Right kidney (tissue), 1 donor: ENCODE measurements at regions not wholly inside any gene's neighbourhood (a gene's known extent, or its start where the extent isn't known, plus 50 kb on each side); places are given as distances from the start of the nearest gene placed in this dataset.

Source experiments
- DNase-seq: peaks from one replicate; pipeline ENCODE4 v3.0.0-alpha.2; 2016

DNA sequence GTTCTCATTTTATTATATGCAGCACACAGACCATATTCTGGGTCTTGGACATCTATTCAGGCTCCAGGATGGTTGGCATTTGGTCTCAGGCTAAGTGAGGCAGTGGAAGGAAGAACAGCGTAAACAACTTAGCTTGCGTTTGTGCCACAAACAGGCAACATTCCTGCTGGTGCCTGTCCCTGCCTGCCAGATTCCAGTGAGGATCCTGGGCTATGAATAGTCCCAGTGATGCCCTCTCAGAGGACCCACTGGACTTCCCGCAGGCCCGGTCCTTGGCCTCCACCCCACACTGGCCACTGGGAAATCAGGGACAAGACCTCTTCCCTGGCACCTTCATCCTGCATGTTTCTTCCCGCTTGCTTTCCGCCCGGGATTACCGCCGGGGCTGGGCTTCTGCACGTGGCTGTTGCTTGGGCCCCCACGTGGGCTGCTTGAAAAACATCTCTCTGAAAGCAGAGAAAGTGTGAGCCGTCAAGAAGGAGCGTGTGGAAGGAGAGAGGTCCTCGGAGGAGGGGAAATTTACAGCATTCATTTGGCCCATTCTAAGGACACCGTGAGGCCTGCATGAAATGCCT is 145.1 kb upstream of the WNT4 start:
- DNase-seq: no peak

DNA sequence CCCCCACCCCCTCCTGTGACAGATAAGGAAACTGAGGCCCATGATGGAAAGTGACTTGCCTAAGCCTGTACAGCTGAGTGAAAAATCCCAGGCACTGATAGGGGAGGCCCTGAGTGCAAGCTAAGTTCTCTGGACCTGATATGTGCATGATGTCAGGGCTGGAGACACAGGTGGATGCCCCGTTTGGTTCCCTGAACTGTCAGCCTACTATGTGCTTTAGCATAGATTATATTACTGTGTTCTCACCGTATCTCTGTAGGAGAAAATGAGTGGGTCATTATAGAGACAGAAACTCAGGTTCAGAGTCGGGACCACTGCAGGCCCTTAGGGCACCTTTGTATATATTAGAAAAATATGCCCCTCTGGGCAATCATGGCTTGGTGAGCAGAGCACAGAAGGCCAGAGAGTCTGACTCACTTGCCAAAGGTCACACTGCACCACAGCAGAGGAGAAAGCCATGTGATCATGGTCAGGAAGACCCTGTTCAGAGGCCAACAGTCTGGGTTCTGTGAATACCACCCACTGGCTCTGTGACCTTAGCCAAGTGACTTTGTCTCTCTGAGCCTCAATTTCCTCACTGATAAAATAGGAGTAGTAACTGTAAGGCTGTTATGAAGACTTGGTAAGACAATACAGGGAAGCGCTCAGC is 145.8 kb upstream of the WNT4 start:
- DNase-seq: no peak

DNA sequence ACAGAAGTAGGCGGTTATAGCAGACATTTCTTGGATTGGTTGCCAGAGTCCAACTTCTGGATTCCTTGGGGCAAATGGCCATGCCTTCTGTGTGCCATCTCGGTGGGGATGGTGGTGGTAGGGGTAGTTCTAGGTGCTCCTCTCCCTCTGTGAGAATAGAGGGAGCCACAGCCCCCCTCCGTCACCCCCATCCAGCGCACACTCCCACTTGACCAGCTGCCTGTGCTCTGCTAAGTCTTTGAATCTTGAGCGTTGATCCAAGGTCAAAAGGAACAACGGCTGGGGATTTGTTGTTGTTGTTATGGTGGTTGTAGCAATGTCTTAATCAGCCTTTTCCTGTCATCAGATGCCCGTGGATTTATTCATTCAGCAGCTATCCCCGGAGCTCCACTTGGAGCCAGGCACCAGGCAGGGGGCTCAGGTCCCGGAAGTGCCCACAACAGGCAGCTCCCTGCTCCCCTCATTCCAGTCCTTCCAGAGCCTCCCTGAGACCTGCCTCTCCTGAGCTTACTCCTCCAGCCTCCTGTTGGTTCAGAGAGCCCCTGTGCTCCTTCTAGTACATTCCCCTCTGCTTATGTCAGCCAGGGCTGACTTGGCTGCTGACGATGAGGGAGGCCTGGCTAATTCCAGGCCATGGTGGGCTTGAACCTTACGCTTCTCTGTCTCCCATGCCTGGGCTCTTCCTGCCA is 146.6 kb upstream of the WNT4 start:
- no peak for DNase-seq

DNA sequence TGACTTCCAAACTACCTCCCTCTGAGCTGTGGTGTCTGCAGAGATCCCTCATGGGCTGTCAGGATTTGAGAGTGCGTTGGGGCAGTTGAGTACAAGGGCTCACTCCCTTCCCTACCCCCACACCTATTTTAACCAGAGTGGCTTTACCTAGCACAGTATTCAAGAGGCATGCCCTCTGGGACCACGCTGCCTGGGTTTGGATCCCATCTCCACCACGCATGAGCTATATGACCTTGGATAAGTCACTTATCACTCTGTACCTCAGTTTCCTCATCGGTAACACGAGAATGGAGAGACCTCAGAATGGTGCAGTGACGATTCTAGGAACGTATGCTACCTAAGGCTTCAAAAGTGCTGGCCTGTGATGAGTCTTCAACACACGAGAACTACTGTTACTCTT is 147.3 kb upstream of the WNT4 start:
- no peak for DNase-seq

DNA sequence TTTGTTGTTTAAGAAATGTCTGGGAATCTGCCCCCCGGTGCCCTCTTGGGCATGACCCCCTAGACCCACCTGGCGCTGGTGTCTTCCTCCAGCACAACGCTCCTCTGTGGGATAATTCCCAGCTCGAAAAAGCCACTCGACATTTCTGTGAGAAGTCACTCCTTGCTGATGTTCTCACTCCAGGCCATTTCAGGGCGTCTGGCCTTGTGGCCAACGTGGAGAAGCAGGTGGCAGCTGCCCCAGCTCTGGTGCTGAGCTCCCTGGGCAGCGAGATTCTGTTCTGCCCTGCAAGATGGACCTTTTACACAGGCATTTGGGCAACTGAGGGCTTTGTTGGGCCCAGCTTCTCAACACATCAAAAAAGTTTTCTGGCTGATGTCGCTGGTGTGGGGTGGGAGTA is 147.7 kb upstream of the WNT4 start:
- DNase-seq: no peak

DNA sequence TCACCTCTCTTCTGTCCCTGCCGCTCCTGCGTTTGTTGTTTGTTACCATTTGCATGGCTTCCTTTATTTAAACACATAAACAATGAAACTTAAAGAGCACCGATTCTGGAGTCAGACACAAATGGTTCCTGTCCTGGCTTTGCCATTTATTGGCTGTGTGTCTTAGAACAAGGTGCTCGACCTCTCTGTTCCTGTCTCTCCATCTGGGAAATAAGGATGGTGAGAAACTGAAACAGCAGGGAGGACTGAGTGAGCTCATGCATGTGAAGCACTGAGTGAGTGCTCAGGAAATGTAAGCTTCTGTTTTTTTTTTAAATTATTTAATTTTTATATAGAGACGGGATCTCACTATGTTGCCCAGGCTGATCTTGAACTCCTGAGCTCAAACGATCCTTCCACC is 148.2 kb upstream of the WNT4 start:
- no peak for DNase-seq

DNA sequence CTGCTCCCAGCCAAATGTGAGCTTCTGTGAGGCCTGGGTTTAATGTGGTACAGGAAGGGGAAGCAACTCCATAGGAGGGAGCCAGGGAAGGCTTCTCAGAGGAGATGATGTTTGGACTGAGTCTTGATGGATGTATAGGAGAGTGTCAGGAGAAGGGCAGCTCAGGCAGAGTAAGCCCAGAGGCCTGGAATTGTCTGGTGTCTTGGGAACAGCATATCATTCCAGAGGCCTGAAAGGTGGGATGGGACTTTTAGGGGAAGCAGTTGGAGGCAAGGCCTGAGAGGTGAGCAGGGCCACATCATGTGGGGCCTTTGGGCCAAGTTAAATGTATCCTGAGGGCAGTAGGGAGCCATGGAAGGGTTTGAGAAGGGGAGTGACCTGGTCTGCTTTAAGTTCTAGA is 148.6 kb upstream of the WNT4 start:
- DNase-seq: no peak

DNA sequence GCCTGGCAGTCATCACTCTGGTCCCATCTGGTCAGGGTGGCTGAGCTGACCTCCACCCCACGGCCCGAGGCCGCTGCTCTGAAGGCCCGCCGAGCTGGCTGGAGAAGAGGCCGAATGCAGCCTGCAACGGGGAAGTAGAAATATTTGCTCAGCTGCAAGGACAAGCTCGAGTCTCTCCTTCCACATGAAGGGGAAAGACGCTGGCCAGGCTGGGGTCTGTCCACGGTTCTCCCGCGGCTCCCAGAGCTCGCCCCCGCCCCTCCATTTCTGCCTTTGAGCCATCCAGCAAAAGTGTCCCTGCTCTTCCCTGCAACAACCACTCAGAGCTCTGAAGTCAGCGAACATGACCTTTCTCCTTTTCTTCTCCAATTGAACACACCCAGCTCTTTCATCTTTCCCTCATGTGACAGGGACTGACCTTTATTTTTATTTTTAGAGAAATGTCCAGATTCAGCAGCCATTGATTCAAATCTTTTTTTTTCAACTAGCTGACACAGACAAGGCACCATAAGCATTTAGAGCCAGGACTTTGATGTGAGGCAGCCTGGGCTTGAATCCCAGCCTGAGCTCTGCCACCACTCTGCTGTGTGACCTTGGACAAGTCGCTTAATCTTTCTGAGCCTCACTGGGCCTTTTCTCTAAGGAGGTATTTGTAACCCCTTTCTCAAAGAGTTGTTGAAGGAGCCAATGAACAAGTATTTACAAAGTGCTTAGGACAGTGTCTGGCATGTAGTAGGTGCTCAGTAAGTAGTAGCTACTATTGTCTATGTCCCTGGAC is 149.3 kb upstream of the WNT4 start:
- DNase-seq: no peak

DNA sequence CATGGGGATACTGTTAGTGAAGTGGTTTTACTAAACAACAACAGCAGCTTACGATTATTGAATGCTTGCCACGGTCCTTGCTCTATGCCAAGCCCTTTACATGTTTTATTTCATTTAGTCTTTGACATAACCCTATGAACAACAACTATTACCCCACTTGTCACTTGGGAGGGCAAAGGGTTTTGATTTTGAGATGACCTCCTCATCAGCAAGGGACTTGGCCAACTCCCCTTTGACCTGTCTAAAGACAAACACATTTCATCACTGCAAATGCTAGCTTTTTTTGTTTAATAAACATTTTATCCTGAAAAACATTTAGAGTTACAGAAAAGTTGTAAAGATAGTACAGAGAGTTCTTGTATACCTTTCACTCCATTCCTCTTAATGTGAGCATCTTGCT is 152.5 kb upstream of the WNT4 start:
- no peak for DNase-seq

DNA sequence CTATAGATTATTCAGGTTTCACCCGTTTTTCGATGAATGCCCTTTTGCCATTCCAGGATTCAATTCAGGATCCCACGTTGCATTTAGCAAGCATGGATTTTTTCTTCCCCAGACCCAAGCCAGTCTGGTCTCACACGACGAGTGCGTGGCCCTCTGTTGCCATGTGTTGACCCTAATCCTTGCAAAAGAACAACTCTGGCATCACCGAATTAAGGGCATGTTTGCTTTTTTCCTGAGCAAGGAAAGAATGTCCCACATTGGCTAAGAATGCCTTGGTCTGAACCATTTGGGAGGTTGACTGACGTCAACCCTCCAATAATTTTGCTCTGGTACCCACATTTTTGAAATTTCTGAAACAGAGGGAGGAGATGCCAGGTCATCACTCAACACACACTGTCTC is 153.0 kb upstream of the WNT4 start:
- DNase-seq: no peak

DNA sequence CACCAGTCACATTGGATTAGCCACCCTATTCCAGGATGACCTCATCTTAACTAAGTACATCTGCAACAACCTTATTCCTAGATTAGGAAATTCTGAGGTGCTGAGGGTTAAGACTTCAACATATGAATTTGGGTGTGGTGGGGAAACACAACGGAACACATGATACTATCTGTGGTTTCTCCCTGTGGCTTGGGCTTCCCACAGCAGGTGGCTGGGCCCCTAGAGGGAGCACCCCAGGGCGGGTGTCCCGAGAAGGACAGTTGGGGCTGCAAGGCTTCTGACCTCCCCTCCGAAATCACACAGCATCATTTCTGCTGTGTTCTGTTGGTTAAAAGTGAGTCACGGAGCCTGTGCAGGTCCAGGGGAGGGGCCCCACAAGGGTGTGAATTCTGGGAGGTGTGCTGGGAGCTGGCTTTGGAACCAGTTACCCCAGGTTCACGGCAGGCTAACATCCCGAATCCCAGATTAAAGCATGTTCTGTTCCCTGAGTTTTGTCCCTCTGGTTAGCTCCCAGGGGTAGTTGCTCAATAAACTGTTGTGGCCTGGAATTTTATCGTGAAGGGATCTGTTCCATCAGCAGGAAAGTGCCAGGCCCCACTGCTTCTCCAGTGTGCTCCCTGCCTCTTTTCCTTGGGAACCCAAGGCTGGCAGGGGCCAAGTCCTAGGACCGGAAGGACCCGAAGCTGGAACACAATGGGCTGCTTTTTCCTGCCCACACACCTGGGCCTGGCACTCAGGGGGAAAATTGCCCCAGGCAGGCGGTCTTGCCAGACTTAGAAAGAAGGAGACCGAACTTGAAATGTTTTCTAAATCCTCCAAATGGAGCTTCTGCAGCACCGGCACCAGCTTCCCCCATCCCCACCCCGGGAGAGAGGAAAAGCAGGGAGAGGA is 154.0 kb upstream of the WNT4 start:
- no peak for DNase-seq

DNA sequence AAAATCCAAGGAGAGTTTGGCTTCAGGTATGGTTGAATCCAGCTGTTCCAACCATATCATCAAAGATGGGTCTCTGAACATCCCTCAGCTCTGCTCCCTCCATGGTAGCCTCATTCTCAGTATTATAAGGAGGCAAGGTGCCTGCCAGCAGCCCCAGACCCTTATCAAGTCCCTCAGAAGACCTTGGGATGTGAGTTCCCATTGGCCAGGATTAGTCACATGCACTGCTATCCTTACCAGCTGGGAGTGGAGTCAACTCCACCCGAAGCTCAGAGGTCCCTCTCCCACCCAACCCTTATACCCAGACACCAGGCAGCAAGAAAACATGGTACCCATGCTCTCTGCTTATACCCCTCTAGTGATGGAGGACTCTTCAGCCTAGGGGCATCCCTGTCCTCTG is 153.7 kb upstream of the ZBTB40 start:
- DNase-seq: no peak

DNA sequence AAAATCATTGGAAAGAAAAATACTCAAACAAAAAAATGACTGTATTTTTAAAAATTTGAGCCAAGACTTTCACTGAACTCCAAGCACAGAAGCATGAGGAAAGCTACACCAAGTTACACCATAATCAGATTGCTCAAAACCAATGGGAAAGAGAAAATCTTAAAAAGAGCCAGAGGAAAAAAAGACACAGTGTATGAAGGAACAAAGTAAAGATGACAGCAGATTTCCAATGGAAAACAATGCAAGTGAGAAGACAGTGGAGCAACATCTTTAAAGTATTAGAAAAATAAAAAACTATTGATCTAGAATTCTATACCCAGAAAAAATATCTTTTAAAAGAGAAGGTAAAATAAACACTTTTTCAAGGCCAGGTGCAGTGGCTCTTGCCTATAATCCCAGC is 147.8 kb upstream of the ZBTB40 start:
- no peak for DNase-seq

DNA sequence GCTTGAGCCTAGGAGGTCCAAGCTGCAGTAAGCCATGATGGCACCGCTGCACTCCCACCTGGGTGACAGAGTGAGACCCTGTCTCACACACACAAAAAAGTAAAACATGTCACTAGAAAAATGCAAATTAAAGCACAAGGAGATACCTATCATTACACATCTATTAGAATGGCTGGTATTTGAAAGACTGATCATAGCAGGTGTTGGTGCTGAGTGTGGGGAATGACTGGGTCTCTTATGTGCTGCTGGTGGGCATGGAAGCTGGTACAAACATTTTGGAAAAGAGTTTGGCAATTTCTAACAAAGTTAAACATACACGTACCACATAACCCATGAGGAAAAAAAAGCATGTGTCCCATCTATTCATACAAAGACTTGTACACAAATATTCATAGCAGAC is 142.1 kb upstream of the ZBTB40 start:
- DNase-seq: no peak

DNA sequence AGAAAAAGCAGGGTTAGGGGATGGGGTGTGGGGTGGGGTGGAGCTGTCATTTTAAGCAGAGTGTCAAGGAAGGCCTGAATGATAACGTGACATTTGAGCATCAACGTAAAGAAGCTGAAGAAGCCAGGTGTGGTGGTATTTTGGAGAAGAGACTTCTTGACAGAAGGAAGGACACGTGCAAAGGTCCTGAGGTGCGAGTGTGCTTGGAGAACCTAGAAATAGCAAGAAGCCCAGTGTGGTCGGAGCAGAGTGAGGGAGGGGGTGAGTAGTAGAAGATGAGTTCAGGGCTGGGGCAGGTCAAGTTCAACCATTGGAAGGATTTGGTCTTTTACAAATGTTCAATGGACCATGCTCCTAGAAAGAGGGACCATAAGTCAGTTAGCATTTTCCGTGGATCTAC is 140.2 kb upstream of the ZBTB40 start:
- DNase-seq: no peak

DNA sequence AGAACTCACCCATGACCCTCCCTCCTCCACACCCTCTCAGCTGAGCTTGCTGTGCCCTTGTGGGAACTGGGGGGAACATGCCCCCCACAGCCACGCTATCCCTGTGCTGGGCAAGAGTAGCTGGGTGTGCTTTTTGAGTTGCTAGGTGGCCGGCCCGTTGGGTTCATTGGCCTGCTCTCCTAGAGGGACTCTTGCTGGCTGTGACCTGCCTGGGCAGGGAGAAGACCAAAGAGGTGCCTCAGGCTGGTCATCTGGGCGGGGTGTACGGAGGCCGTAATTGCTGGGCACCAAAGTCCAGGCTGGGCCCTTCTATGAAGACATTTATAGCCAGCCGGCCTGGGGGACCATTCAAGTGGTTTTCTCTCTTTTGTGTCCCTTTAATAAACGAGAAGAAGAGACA is 138.3 kb upstream of the ZBTB40 start:
- DNase-seq: no peak

DNA sequence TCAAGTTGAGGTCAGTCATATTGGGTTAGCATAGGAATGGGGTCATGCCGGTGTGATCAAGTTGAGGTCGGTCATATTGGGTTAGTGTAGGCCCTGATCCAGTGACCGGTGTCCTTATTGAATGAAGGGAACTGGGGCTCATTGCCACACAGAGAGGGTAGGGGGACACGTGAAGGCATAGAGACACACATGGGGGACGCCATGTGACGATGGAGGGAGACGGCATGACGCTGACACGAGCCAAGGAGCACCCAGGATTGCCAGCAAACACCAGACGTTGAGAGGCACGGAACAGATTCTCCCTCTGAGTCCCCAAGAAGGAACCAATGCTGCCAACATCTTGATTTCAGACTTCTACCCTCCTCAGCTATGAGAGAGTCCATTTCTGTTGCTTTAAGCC is 136.9 kb upstream of the ZBTB40 start:
- DNase-seq: no peak

DNA sequence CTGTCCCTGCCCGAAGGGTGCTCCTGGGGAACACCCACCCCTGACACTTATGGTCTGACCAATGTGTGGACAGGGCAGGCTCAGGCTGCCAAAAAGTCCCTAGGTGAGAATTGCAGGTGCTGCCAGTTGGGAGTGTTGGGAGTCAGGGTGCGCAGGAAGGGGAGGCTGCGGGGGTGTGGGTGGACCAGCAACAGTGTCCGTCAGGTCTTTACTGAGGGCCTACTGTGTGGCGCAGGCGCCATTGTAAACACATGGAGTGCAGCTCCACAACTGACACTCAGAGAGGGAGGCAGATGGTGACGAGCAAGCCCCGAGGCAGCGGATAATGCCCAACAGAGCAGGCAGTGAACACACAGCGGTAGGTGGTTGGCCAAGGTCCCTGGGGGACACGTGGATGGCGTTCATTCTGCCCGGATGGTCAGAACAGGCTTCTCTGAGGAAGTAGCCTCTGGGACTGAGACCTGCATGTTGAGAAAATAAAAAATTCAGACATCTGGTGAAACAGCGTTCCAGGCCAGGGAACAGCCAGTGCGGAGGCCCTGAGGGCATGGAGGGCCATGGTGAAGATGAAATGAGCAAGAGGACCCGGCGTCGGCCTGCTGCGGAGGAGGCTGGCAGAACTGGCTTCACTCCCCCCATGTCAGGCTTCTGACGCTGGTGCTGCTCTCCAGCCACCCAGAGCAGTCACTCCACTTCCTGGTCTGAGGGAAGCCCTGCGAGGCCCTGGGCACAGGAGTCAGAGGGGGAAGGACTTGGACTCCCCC is 136.2 kb upstream of the ZBTB40 start:
- DNase-seq: no peak

DNA sequence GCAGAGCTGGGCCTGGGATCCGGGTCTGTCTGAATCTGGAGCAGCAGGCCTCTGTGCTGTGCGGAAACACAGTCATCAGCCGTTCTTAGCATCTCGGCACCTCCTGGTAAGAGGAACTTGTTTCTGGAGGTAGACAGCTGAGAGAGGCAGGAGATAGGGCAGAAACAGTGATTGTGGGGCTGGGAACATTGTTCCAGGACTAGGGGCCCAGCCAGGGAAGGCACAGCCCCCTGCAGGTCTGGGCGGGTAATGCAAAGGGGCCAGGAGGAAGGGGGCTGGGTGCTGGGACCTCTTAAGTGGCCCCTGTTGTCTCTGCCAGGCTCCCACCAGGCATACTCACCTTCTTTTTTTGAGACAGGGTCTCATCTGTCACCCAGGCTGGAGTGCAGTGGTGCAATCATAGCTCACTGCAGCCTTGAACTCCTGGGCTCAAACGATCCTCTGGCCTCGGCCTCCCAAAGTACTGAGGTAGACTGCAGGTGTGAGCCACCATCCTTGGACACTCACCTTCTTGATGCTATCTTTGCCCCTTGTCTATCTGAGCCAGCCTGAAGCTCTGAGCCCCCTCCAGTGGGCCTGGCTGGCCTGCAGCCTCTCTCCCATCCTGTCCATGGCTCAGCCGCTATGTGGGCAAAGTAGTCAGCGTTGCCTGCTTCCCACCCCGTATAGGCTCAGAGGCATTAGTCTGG is 134.3 kb upstream of the ZBTB40 start:
- no peak for DNase-seq

DNA sequence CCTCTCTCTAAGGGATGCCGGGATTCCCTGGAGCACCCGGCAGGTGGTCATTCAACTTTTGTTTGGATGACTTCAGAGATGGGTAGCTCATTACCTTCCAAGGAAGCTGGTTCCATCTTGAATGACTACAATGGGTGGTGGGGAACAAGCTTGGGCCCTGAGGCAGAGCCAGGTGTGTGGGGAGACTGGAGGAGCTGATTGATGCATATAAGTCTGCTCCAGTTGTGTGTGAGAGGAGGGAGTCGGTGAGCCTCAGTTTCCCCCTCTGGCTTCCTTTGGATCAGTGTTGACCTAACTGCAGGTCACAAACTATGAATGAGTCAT is 133.8 kb upstream of the ZBTB40 start:
- DNase-seq: no peak
